Ammon's horn (tissue), 1 donor: ENCODE measurements at regions not wholly inside any gene's neighbourhood (a gene's known extent, or its start where the extent isn't known, plus 50 kb on each side); places are given as distances from the start of the nearest gene placed in this dataset.
"Not testable (repeated sequence)": the region's sequence is repeated elsewhere in the genome, so short reads cannot be mapped to it uniquely, and the experiment has no call there.

ENCODE experiments used
- DNase-seq: peaks from one replicate; pipeline ENCODE4 v3.0.0-alpha.2; 2016; ENCODE audit warnings: low spot score

GRCh38 chr7:15049157-15049556 lies 146.6 kb upstream of the DGKB start:
- no peak for DNase-seq

DNA sequence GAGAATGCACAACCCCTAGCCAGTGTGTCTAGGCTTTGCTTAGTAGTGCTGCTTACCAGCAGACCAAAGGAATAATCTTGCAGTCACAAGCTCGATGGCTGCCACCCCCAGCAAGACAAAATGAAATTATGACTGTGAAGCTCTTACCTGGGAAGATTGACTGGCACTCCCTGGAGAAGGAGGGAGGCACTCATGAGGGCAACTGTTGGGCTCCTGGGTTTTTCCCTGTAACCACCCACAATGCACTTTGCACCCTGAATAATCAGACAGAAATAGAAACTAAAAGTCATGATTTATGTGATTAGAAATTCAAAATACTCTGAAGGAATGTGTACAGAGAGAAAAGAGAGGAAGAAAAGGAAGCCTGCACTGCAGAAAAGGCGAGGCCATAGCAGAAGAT lies 144.3 kb upstream of the DGKB start:
- DNase-seq = no peak

- no peak for DNase-seq
Measured at GRCh38 chr7:15043931-15044330, 141.4 kb upstream of the DGKB start.

GRCh38 chr7:15042285-15043065 lies 139.9 kb upstream of the DGKB start:
- no peak for DNase-seq

- no peak for DNase-seq
Measured at GRCh38 chr7:15041226-15041625, 138.7 kb upstream of the DGKB start.

GRCh38 chr7:15035814-15036213 lies 133.3 kb upstream of the DGKB start:
- no peak for DNase-seq

DNA sequence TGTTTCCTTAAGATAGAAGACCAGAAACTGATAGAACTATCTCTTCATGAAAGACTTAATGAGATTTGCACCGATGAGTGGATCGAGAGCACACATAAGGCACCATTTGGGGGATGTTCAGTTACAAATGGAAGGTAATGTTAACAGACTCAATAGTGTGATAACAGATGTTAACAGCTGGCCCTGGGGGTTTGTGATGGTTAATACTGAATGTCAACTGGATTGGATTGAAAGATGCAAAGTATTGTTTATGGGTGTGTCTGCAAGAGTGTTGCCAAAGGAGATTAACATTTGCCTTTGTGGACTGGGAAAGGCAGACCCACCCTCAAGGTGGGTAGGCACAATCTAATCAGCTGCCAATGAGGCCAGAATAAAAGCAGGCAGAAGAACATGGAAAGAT lies 130.5 kb upstream of the DGKB start:
- no peak for DNase-seq

DNA sequence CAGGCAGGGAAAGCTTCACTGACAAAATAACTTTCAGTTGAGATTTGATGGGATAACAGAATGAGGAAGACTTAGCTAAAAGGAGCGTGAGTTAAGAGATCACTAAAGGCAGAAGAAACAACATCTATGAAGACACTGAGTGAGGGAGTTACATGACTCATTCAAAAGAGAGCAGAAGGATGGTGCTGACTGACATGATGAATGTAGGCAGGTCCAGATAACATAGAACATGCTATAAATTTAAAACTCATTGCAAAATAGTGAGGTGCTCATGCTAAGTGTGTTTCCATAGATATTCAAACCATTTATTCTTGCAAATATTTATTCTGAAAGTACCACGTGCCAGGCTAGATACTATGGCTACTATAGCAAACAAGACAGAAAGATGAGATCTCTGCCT lies 116.4 kb upstream of the DGKB start:
- DNase-seq = no peak

DNA sequence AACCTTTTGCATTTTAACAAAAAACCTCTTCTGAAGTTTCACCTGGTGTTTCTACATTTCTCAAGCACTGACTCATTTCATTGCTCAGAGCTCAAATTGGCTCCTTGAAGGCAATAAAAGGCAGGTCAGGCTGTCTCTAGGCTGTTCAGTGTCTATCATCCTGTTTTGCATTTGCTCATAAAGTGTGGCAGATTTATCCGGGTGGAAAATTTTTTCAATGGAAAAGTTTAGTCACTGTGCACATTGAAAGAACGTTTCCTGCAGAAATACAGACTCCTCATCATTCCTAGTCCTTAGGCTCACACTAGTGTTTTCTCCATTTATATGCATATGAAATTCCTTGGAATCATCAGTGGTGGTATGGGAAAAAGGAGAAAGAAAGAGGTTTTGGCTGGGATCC lies 114.2 kb upstream of the DGKB start:
- DNase-seq = no peak

DNA sequence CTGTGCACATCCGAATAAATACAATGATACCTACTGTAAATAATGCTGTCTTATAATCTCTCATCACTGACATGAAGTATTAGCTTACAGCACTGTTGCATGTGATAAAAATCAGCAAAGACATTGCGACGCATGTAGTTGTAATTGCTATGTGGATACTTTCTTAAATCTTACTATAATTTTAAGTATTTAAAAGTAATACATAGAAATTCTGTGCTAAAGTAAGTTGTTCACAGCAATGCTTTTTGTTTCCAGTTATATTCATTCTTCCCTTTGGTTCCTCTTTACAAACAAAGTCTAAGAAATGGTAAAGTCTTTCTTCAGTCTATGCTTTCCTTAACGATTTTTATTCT lies 113.7 kb upstream of the DGKB start:
- DNase-seq = no peak

GRCh38 chr7:15015545-15016314 lies 113.2 kb upstream of the DGKB start:
- peak; percentile 72 for DNase-seq

DNA sequence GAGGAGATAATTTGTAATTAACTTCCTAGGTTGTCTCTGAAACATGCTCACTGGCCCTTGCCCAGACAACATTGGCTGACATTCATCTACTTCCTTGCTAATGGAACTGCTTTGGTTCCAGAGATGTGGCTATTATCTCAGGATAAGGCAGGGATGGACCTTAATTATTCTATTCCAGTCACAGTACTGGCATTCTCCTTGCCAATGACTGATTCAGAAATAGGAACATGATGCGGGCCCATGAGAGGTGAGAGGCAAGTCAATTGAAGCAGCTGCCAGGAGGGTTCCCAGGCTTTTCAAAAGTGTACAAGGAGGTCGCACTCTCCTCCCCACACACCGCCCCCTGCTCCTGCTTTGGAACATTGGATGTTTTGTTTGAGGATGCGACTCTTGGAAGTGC lies 109.6 kb upstream of the DGKB start:
- DNase-seq = no peak

GRCh38 chr7:15011289-15011688 lies 108.7 kb upstream of the DGKB start:
- no peak for DNase-seq

DNA sequence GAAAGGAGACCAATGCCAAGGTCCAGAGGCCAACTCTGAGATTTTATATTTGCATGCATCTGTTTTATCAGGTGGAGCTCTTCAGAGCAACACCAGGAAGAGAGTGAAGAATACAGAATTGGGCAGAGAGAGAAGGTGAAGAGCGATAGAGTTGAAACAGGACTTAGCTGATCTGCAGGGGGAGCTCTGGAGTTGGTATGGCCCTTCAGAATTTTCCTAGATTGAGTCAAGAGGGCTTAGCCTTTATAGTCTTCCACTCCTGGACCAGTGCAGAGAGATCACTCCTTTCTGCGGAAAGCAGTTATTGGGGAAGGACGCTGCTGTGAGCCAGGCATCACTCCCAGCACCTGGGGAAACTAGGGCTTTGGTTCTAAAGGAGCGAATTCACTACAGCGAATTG lies 105.0 kb upstream of the DGKB start:
- DNase-seq = no peak

DNA sequence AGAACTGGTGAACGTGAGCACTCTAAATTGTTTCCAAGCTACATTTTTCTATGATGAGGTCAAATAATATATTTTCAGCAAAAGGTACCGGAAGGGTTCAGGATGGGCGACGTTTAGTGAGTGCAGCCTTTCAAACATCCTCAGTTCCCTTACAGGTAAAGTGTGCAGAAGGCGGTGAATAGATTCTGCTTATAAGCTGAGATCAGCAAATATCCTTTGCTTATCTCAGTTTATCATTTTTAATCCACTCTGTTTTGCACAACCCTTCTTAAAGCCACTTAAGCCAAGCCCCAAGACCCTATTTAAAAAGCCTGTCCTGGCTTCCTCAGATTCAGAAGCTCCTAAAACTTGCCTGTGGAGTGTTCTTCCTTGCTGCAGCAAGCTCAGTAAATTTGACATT lies 103.1 kb upstream of the DGKB start:
- DNase-seq = no peak

DNA sequence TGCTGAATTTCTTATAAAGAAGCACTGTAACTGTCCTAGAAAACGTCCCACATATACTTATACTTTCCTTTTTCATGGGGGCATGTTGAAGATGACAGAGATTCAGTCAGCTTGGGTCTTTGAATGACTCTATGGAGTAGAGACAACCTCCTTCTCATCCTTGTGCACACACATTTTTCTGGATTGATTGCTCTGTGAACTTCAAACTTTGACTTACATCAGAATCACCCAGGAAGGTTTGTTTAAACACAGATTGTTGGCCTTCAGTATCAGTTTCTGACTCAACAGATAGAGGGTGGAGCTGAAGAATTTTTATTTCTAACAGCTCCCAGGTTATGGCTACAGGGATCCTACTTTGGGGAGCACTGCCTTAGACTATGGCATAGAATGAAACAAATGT lies 97.6 kb upstream of the DGKB start:
- no peak for DNase-seq

- DNase-seq = no peak
Measured at GRCh38 chr7:14999331-14999730, 96.8 kb upstream of the DGKB start.

- no peak for DNase-seq
Measured at GRCh38 chr7:14995774-14996173, 93.2 kb upstream of the DGKB start.

DNA sequence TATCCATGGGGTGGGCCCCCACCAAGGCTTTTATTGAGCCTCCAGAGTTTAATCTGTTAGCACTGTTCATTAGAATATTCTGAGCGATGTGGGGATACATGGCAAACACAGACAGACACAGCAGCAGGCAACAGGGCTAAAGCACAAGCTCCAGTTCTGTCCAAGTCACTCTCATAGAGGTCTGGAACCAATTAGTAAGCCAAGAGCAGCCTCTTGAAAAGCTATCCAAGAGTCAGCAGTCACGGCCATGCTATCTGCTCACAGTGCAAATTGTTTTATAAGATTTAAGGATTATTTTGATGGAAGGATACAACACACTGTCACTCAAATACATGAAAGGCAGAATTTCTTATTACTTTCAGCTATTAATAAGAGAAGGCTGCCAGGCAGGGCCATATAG lies 86.4 kb upstream of the DGKB start:
- DNase-seq = no peak

DNA sequence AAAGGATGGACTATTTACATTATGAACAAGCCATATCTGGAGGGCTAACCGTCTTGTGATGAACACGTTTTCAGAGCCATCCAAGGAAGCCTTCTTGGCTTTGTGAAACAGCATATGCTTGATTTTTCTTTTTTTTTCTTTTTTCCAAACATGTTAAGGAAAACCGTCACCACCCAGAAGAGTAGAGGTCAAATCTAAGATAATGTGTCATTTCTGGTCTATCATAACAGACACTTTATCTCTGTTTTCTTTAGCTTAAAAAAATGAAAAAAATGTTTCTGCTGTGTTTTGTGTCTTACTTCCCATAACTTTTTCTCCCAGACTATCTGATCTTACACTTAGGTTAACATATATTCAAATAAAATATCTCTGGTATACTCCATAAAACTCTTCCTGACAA lies 76.1 kb upstream of the DGKB start:
- DNase-seq = no peak

DNA sequence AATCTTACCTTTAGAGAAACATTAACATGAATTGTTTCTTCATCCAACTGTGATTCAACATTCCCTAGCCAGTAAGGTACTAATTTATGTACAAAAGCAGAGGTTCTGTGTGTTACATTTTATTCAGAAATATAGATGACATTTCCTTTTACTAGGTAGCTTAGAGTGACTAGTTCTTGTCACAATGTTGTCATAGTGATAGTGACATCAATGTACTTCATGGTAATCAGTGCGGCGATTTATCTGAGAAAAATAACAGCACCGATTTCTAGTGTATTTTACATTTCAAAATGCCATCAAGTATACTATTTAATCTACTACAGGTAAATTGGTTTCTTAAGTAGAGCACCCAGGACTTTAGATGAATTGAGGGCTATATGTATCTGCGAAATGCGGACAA lies 72.1 kb upstream of the DGKB start:
- DNase-seq = no peak

DNA sequence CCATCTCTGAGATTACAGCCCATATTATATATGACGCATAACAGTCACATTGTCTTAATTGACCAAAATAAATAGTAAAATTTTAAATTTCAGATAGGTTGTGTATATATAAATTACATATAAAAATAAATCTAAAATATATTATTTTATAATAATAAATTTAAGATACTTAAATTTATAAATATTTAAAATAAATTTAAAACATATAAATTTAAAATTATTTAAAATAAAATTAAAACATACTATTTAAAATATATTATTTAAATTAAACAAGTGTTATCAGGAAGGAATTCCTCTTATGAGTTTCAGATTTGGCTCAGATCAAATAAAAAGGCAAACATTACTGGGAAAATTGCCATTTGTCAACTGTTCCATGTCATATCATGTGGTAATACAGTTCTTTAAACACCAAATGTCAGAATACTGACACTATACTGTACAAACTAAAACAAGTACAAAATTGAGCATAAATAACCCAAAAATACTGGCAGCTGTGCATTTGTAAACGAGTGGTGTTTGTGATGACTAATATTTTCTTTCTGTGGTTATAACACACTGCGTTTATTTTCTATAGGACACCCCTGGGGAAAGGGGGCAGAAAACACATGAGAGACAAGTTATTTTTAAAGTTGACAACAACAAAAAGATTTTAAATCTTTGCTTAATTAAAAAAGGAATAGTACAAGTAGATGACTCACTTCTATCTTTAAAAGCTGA lies 71.3 kb upstream of the DGKB start:
- DNase-seq = no peak

GRCh38 chr7:14971678-14972077 lies 69.1 kb upstream of the DGKB start:
- DNase-seq = not testable (repeated sequence)
